H1 (cell line): ENCODE measurements at regions not wholly inside any gene's neighbourhood (a gene's known extent, or its start where the extent isn't known, plus 50 kb on each side); places are given as distances from the start of the nearest gene placed in this dataset.

Experiments used
- CTCF ChIA-PET: fragments of 300-600 bp; sonication (Branson Sonifier 250); formaldehyde crosslinking; loops from one replicate; lab custom pipeline; 2021; ENCODE audit not compliant: partially characterized antibody; lab: Charles Lee
- POLR2A ChIA-PET: fragments of 300-600 bp; sonication (Branson Sonifier 250); formaldehyde crosslinking; loops from one replicate; lab custom pipeline; 2021; ENCODE audit warnings: inconsistent platforms; ENCODE audit not compliant: partially characterized antibody; lab: Charles Lee
- DNase-seq, 2 experiments: peaks; one replicate each; pipeline versions ENCODE4 v3.0.0 to v3.0.0-alpha.2; 2010 to 2022; ENCODE audit warnings: low spot score in 2 of 2, low read depth in 1 of 2, mixed read lengths in 1 of 2
- FAIRE-seq: peaks from 2 replicates; lab custom pipeline; 2011; peaks lifted over from hg19 to GRCh38; lab: Jason Lieb, UNC
- H2AFZ ChIP-seq: 2 replicates; pipeline ENCODE4 v1.8.1; 2012; ENCODE audit warnings: low read length, inconsistent platforms
- H2AK5ac ChIP-seq: 2 replicates; pipeline ENCODE4 v1.6.1; 2013; ENCODE audit warnings: low read depth, low read length
- H2BK120ac ChIP-seq: replicated peaks from 2 replicates; pipeline ENCODE3; 2013; ENCODE audit warnings: low read depth, low read length, inconsistent platforms
- H2BK12ac ChIP-seq: 2 replicates; pipeline ENCODE4 v1.6.1; 2013; ENCODE audit warnings: low read depth, low read length
- H2BK15ac ChIP-seq: 2 replicates; pipeline ENCODE4 v1.6.1; 2013; ENCODE audit warnings: low read length
- H2BK20ac ChIP-seq: 2 replicates; pipeline ENCODE4 v1.6.1; 2013; ENCODE audit warnings: low read length
- H2BK5ac ChIP-seq: 2 replicates; pipeline ENCODE4 v1.6.1; 2013; ENCODE audit warnings: low read depth, low read length
- H3K14ac ChIP-seq: 2 replicates; pipeline ENCODE4 v1.6.1; 2013; ENCODE audit warnings: inconsistent platforms; ENCODE audit not compliant: insufficient read length
- H3K18ac ChIP-seq: 2 replicates; pipeline ENCODE4 v1.6.1; 2013; ENCODE audit warnings: low read length; ENCODE audit errors: extremely low read depth
- H3K23ac ChIP-seq: 2 replicates; pipeline ENCODE4 v1.6.1; 2013; ENCODE audit warnings: inconsistent platforms; ENCODE audit not compliant: insufficient read length
- H3K23me2 ChIP-seq: 2 replicates; pipeline ENCODE4 v1.6.1; 2013; ENCODE audit warnings: low read depth, low read length
- H3K27ac ChIP-seq: 2 replicates; pipeline ENCODE4 v1.6.1; 2011; ENCODE audit warnings: low read depth, low read length, inconsistent platforms
- H3K27me3 ChIP-seq, 4 experiments: replicated peaks in 1 of 4; 1 replicate in 1 of 4; 2 replicates in 3 of 4; pipeline versions ENCODE4 v1.6.1 to v1.8.1; 2011 to 2013; ENCODE audit warnings: low read length in 3 of 4, mild to moderate bottlenecking in 3 of 4, inconsistent platforms in 2 of 4, mixed read lengths in 2 of 4, moderate library complexity in 1 of 4; ENCODE audit not compliant: control insufficient read depth in 3 of 4, insufficient read depth in 3 of 4; ENCODE audit errors: extremely low read depth in 1 of 4
- H3K36me3 ChIP-seq, 4 experiments: 2 replicates each; pipeline versions ENCODE4 v1.6.1 to v1.8.1; 2011 to 2013; ENCODE audit warnings: mild to moderate bottlenecking in 4 of 4, low read length in 3 of 4, moderate library complexity in 2 of 4, control low read depth in 1 of 4, inconsistent platforms in 1 of 4; ENCODE audit not compliant: insufficient read depth in 4 of 4, control insufficient read depth in 2 of 4
- H3K4ac ChIP-seq: replicated peaks from 2 replicates; pipeline ENCODE3; 2013; ENCODE audit warnings: low read length, low read depth, mixed read lengths, inconsistent platforms; ENCODE audit not compliant: insufficient read length
- H3K4me1 ChIP-seq, 4 experiments: replicated peaks in 1 of 4; 1 replicate in 1 of 4; 2 replicates in 3 of 4; pipeline versions ENCODE4 v1.6.1 to v1.8.1; 2011 to 2013; ENCODE audit warnings: low read length in 3 of 4, inconsistent platforms in 2 of 4, mixed read lengths in 1 of 4; ENCODE audit not compliant: insufficient read depth in 4 of 4, control insufficient read depth in 3 of 4
- H3K4me2 ChIP-seq, 2 experiments: 2 replicates each; pipeline versions ENCODE4 v1.6.1 to v1.8.1; 2011 to 2013; ENCODE audit warnings: low read depth in 2 of 2, low read length in 2 of 2, control low read depth in 1 of 2, inconsistent platforms in 1 of 2, mild to moderate bottlenecking in 1 of 2; ENCODE audit not compliant: insufficient read depth in 1 of 2
- H3K4me3 ChIP-seq, 4 experiments: fragments of 200-600, 300-600 bp in 1 of 4; sonication (generic), shearing (Covaris generic), sonication (Bioruptor Twin) in 1 of 4; 2 replicates each; pipeline versions ENCODE4 v1.5.1 to v1.8.1; 2011 to 2016; ENCODE audit warnings: low read length in 4 of 4, low read depth in 3 of 4, control low read depth in 2 of 4, inconsistent platforms in 2 of 4, mild to moderate bottlenecking in 2 of 4, mixed read lengths in 1 of 4, moderate library complexity in 1 of 4; ENCODE audit not compliant: insufficient read depth in 2 of 4; ENCODE audit errors: extremely low read depth in 1 of 4
- H3K56ac ChIP-seq: replicated peaks from 2 replicates; pipeline ENCODE3; 2013; ENCODE audit warnings: low read depth, mild to moderate bottlenecking, mixed read lengths, low read length, inconsistent platforms; ENCODE audit not compliant: insufficient read length
- H3K79me1 ChIP-seq: 2 replicates; pipeline ENCODE4 v1.6.1; 2013; ENCODE audit warnings: low read depth, low read length, control low read depth
- H3K79me2 ChIP-seq, 2 experiments: 2 replicates each; pipeline versions ENCODE4 v1.6.1 to v1.8.1; 2012 to 2013; ENCODE audit warnings: low read length in 2 of 2, mild to moderate bottlenecking in 2 of 2, inconsistent platforms in 1 of 2; ENCODE audit not compliant: insufficient read depth in 2 of 2, control insufficient read depth in 1 of 2
- H3K9ac ChIP-seq, 4 experiments: replicated peaks in 1 of 4; 1 replicate in 1 of 4; 2 replicates in 3 of 4; pipeline versions ENCODE4 v1.6.1 to v1.8.1; 2011 to 2013; ENCODE audit warnings: low read depth in 3 of 4, low read length in 3 of 4, control low read depth in 2 of 4, mild to moderate bottlenecking in 2 of 4, moderate library complexity in 2 of 4, inconsistent platforms in 1 of 4; ENCODE audit errors: extremely low read depth in 1 of 4
- H3K9me3 ChIP-seq, 2 experiments: 2 replicates each; pipeline versions ENCODE4 v1.6.1 to v1.8.1; 2012 to 2013; ENCODE audit warnings: mild to moderate bottlenecking in 2 of 2, moderate library complexity in 2 of 2, control low read depth in 1 of 2, inconsistent platforms in 1 of 2, low read depth in 1 of 2, low read length in 1 of 2, mixed read lengths in 1 of 2; ENCODE audit not compliant: insufficient read depth in 2 of 2
- H4K20me1 ChIP-seq, 2 experiments: replicated peaks in 1 of 2; 2 replicates each; pipeline versions ENCODE3 to v1.8.1; 2011 to 2013; ENCODE audit warnings: inconsistent platforms in 2 of 2, low read length in 2 of 2, mild to moderate bottlenecking in 1 of 2; ENCODE audit not compliant: insufficient read depth in 2 of 2, control insufficient read depth in 1 of 2
- H4K5ac ChIP-seq: 2 replicates; pipeline ENCODE4 v1.6.1; 2013; ENCODE audit warnings: low read length, low read depth, mixed read lengths, inconsistent platforms; ENCODE audit not compliant: insufficient read length
- H4K8ac ChIP-seq: 2 replicates; pipeline ENCODE4 v1.8.0; 2013; ENCODE audit warnings: mild to moderate bottlenecking, moderate library complexity, low read length, inconsistent platforms; ENCODE audit not compliant: insufficient read depth; ENCODE audit errors: extremely low read depth
- H4K91ac ChIP-seq: replicated peaks from 2 replicates; pipeline ENCODE3; 2013; ENCODE audit warnings: low read length, mixed read lengths, inconsistent platforms; ENCODE audit not compliant: insufficient read length
- CEBPB ChIP-seq: IDR thresholded peaks from 2 replicates; pipeline ENCODE4 v1.6.1; 2012; ENCODE audit warnings: low read depth, low read length
- EZH2 ChIP-seq: fragments of 200-600 bp; sonication (generic); IDR thresholded peaks from 2 replicates; pipeline ENCODE4 v1.7.1; 2012; ENCODE audit warnings: low read depth, mild to moderate bottlenecking, moderate library complexity, low read length, inconsistent platforms; ENCODE audit not compliant: severe bottlenecking
- PHF8 ChIP-seq: fragments of 200-600 bp; sonication (generic); conservative IDR thresholded peaks from 2 replicates; pipeline ENCODE4 v1.7.1; 2012; ENCODE audit warnings: low read depth, mild to moderate bottlenecking, inconsistent platforms, low read length, moderate library complexity
- SIRT6 ChIP-seq: IDR thresholded peaks from one replicate; pipeline ENCODE4 v1.7.1; 2012; ENCODE audit warnings: low read length, inconsistent platforms
- WGBS, 2 experiments: shearing (Covaris generic) in 1 of 2; methylation state at CpG; one replicate each; pipeline versions ENCODE4 v1.1.6 to v1.1.7; 2013 to 2015; ENCODE audit warnings: low lambda C conversion rate in 2 of 2, mixed read lengths in 2 of 2, inconsistent platforms in 1 of 2, low coverage in 1 of 2, missing lambda C conversion rate in 1 of 2; ENCODE audit not compliant: insufficient replicate concordance in 2 of 2, insufficient coverage in 1 of 2, insufficient read length in 1 of 2; ENCODE audit errors: extremely low coverage in 1 of 2, missing lambda C conversion rate in 1 of 2; 5-methylcytosine and 5-hydroxymethylcytosine counted together

DNA sequence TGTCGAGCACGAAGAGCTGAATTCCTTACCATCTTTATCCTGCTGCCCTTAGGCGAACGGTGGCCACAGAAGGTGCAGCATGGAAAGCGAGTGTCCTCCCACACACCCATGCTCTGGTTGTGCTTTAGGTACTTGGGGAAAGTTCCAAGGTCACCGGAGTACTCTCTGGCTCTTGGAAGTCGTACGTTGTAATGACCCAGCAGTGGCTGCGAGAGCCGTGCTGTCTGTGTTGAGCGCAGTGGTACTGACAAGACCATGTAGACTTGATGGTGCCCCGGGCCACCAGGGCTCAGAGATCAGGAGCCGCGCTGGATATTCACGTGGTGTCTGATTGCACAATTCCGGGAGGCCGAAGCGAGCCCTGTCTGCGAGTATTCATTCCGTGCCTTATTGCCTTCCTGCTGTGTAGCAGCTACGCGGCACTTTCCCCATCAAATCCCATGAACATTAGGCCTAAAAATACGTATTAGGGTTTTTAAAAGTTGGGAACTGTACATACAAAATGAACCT, 222.0 kb downstream of the ZNF516 start:
- DNase-seq (no peak), FAIRE-seq (no peak)
- Histone ChIP-seq H2AFZ (0 out of 2 replicates have a peak overlapping the region, but pooled peaks have one; percentile 29), H3K79me2 (no peaks in the 10 kb centered on the region), H2BK15ac (no peak overlapping the region), H3K23me2 (peaks cover 2% of the 10 kb centered on the region; the same call in 1 of the 2 replicates), H3K9ac (no peak overlapping the region), H4K8ac (no peak overlapping the region), H3K9me3 (no peaks in the 10 kb centered on the region), H2BK12ac (no peak overlapping the region), H3K14ac (no peak overlapping the region), H3K56ac (no peak overlapping the region), H3K23ac (no peak overlapping the region), H3K27me3 (no peaks in the 10 kb centered on the region), H2BK5ac (no peak overlapping the region), H3K4me1 (no peaks in the 10 kb centered on the region; a peak in 1 of 7 replicates), H3K79me1 (no peaks in the 10 kb centered on the region), H3K27ac (no peak overlapping the region), H4K5ac (no peak overlapping the region), H2BK20ac (no peak overlapping the region), H3K4me3 (no peak overlapping the region), H2AK5ac (no peak overlapping the region), H3K36me3 (no peaks in the 10 kb centered on the region), H4K91ac (no peak overlapping the region), H3K4me2 (no peak overlapping the region), H3K18ac (no peak overlapping the region), H2BK120ac (no peak overlapping the region), H4K20me1 (no peaks in the 10 kb centered on the region), H3K4ac (no peak overlapping the region)
- WGBS, 2 experiments = 93% methylated on average over 22 of the region's 23 CpGs; no CpG with 5 or more reads in 1 of the 2 experiments
- ChIA-PET CTCF (interaction anchor here (1.1 to 1.4 kb wide), 3 partner anchors 8 to 80 kb away, joined by 3 to 5 read pairs (median 3); no protein-coding TSS in a partner anchor), POLR2A (no interaction called here)
- TF ChIP-seq CEBPB = 0 out of 2 replicates have a peak, but pooled peaks have one; percentile 4
- no peak for TF ChIP-seq EZH2
- TF ChIP-seq SIRT6 = no peak
- no peak for TF ChIP-seq PHF8
